Osteocyte (in vitro differentiated cells): ENCODE measurements at regions not wholly inside any gene's neighbourhood (a gene's known extent, or its start where the extent isn't known, plus 50 kb on each side); places are given as distances from the start of the nearest gene placed in this dataset.

Source experiments
- DNase-seq: peaks from one replicate; pipeline ENCODE4 v3.0.0; 2021; ENCODE audit warnings: mixed read lengths; ENCODE audit not compliant: unreplicated experiment; ENCODE audit errors: extremely low spot score
- H3K27ac Mint-ChIP-seq: one replicate; pipeline ENCODE4 v1.8.0; 2021; ENCODE audit warnings: mild to moderate bottlenecking, mixed read lengths; ENCODE audit not compliant: unreplicated experiment
- H3K27me3 Mint-ChIP-seq: one replicate; pipeline ENCODE4 v1.8.0; 2021; ENCODE audit warnings: mixed read lengths; ENCODE audit not compliant: unreplicated experiment
- H3K36me3 Mint-ChIP-seq: one replicate; pipeline ENCODE4 v1.8.0; 2021; ENCODE audit warnings: mixed read lengths; ENCODE audit not compliant: unreplicated experiment
- H3K4me1 Mint-ChIP-seq: one replicate; pipeline ENCODE4 v1.8.0; 2021; ENCODE audit warnings: mixed read lengths; ENCODE audit not compliant: unreplicated experiment
- H3K4me3 Mint-ChIP-seq: one replicate; pipeline ENCODE4 v1.8.0; 2021; ENCODE audit warnings: mild to moderate bottlenecking, moderate library complexity, mixed read lengths; ENCODE audit not compliant: unreplicated experiment
- H3K9me3 Mint-ChIP-seq: one replicate; pipeline ENCODE4 v1.8.0; 2021; ENCODE audit warnings: mixed read lengths; ENCODE audit not compliant: unreplicated experiment
- TF ChIP-seq, protein P1 (sequence below): fragments of 200-600 bp; sonication (generic); IDR thresholded peaks from 2 replicates; pipeline ENCODE4 v1.5.0; 2021; ENCODE audit warnings: antibody characterized with exemption, mild to moderate bottlenecking, moderate library complexity

DNA sequence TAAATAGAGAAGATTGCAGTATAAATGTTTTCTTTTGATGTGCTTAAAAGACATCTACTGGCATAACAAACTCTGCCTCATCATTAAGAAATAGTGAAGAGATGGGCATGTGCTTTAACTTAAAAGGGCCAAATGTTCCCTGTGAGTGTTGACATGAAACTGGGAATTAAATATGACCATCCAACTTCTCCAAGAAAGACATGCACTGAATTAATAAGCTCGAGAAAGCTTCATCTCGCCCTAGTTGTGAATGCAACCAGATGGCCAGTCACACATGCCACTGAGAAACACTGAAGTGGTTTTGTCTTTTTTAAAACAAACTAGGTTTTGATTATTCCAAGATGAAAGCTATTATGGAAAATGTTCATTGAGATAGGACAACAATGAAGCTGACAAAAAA lies 479.2 kb downstream of the RIT2 start:
- Mint-ChIP-seq H3K4me3 (no peak overlapping the region), H3K27me3 (no peaks in the 10 kb centered on the region), H3K9me3 (no peaks in the 10 kb centered on the region), H3K36me3 (no peaks in the 10 kb centered on the region), H3K27ac (no peak overlapping the region), H3K4me1 (no peaks in the 10 kb centered on the region)
- no peak for DNase-seq
- TF ChIP-seq, protein P1, sequence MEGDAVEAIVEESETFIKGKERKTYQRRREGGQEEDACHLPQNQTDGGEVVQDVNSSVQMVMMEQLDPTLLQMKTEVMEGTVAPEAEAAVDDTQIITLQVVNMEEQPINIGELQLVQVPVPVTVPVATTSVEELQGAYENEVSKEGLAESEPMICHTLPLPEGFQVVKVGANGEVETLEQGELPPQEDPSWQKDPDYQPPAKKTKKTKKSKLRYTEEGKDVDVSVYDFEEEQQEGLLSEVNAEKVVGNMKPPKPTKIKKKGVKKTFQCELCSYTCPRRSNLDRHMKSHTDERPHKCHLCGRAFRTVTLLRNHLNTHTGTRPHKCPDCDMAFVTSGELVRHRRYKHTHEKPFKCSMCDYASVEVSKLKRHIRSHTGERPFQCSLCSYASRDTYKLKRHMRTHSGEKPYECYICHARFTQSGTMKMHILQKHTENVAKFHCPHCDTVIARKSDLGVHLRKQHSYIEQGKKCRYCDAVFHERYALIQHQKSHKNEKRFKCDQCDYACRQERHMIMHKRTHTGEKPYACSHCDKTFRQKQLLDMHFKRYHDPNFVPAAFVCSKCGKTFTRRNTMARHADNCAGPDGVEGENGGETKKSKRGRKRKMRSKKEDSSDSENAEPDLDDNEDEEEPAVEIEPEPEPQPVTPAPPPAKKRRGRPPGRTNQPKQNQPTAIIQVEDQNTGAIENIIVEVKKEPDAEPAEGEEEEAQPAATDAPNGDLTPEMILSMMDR, result no peak

DNA sequence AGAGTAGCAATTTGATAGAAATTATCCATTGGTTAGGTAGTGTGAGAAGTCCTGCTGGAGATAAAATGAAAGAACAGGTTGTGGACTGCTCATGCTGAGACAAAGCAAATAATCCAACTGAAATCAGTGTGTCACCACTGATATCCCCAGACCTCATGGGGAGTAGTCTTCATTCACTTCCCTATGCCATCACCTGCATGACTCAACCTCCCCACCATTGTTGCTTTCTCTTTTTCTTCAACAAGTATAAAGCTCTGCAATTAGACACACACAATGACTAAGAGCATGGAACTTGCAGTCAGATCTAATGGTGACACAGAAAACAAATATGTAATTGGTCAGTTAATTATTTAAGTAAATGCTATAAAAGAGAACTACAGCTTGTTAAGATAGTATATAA lies 475.3 kb downstream of the RIT2 start:
- Mint-ChIP-seq H3K4me3 (no peak overlapping the region), H3K4me1 (no peaks in the 10 kb centered on the region), H3K36me3 (no peaks in the 10 kb centered on the region), H3K27me3 (no peaks in the 10 kb centered on the region), H3K9me3 (no peaks in the 10 kb centered on the region), H3K27ac (no peak overlapping the region)
- TF ChIP-seq, protein P1, result no peak
- DNase-seq, result no peak

DNA sequence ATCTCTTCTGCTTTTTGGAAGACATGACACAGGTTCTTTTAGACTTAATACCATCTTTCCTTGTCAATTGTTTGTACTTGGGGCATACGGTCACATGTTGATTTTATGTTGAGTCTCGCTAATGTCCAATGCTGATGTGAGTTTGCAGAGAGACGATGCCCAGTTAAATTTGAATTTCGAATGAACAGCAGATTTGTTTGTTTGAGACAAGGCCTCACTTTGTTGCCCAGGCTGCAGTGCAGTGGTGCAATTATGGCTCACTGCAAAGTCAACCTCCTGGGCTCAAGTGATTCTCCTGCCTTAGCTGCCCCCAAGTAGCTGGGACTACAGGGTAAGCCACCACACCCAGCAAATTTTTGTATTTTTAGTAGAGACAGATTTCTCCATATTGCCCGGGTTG lies 473.5 kb downstream of the RIT2 start:
- H3K9me3 Mint-ChIP-seq, result no peaks in the 10 kb centered on the region
- DNase-seq, result no peak
- H3K4me3 Mint-ChIP-seq, result no peak overlapping the region
- TF ChIP-seq, protein P1, result no peak
- no peak overlapping the region for H3K27ac Mint-ChIP-seq
- no peaks in the 10 kb centered on the region for H3K36me3 Mint-ChIP-seq
- H3K27me3 Mint-ChIP-seq, result no peaks in the 10 kb centered on the region
- no peaks in the 10 kb centered on the region for H3K4me1 Mint-ChIP-seq

DNA sequence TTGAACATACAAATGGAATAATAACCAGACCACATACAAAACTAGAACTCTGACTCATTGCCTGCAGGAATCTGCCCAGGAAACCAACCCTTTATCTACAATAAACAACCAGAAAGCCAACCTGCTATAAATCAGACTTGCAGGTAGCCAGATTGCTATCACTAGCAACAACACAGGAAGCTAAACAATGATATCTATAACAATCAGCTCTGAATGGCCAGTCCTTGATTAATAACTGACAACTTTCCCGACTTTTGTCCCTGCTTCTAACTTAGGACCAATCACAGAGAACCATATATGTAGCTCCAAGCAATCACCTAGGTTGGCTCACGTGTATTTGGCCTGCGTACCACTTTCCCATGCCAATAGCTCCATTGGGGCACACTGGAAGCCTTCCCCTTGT lies 470.8 kb downstream of the RIT2 start:
- H3K4me1 Mint-ChIP-seq, result no peaks in the 10 kb centered on the region
- TF ChIP-seq, protein P1, result no peak
- H3K27me3 Mint-ChIP-seq, result peaks cover 2% of the 10 kb centered on the region
- H3K4me3 Mint-ChIP-seq, result no peak overlapping the region
- H3K36me3 Mint-ChIP-seq, result no peaks in the 10 kb centered on the region
- no peaks in the 10 kb centered on the region for H3K9me3 Mint-ChIP-seq
- no peak for DNase-seq
- no peak overlapping the region for H3K27ac Mint-ChIP-seq

DNA sequence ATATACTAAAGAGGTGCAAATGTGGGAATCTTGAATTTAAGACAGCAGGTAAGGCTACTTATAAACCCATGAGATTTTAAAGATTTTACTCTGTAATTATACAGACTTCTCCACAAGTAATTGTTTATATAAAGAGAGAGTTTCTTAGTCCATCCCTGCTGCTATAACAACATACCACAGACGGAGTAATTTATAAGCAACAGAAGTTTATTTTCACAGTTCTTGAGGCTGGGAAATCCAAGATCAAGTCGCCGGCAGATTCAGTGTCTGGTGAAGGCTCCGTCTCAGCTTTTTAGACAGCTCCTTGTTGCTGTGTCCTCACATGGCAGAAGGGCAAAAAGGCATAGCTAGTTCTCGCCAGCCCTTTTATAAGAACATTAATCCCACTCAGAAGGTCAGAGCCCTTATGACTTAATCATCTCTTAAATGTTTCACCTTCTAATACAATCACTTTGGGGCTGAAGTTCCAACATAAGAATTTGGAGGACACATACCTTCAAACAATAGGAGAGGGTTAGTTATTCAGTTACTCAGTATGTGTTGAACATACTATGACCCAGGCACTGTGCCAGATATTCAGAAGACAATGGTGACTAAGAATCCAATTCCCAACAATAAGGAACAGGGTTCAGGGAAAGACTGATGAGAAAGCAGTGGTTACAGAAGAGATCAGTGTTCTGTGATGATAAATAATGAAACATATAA lies 466.0 kb downstream of the RIT2 start:
- Mint-ChIP-seq H3K9me3 (peaks cover 11% of the 10 kb centered on the region), H3K4me3 (no peak overlapping the region), H3K27ac (no peak overlapping the region), H3K27me3 (peaks cover 2% of the 10 kb centered on the region), H3K4me1 (no peaks in the 10 kb centered on the region), H3K36me3 (no peaks in the 10 kb centered on the region)
- no peak for DNase-seq
- TF ChIP-seq, protein P1, result no peak
